SK-N-SH (cell line): ENCODE measurements at regions not wholly inside any gene's neighbourhood (a gene's known extent, or its start where the extent isn't known, plus 50 kb on each side); places are given as distances from the start of the nearest gene placed in this dataset.

Experiments
- CTCF ChIA-PET: fragments of 300-600, 350-600 bp; formaldehyde crosslinking; extraction: SDS; loops from one replicate; lab custom pipeline; 2021; lab: Yijun Ruan, JAX
- POLR2A ChIA-PET: fragments of 350-600 bp; sonication (Branson Sonifier 250); formaldehyde crosslinking; extraction: SDS; loops from one replicate; lab custom pipeline; 2020; ENCODE audit warnings: antibody characterized with exemption, inconsistent platforms; lab: Yijun Ruan, JAX
- DNase-seq: peaks from one replicate; pipeline ENCODE4 v3.0.0; 2012
- H2AFZ ChIP-seq: fragments of 200-600 bp; sonication (generic); 2 replicates; pipeline ENCODE4 v1.8.1; 2016; ENCODE audit warnings: antibody characterized with exemption, mild to moderate bottlenecking, low read depth
- H3F3A ChIP-seq: fragments of 200-600 bp; sonication (generic); replicated peaks from 2 replicates; pipeline ENCODE3; 2016; ENCODE audit warnings: antibody characterized with exemption, mild to moderate bottlenecking; ENCODE audit not compliant: insufficient read depth
- H3K27ac ChIP-seq, 2 experiments: fragments of 200-500 bp in 1 of 2; fragments of 200-600 bp in 1 of 2; sonication (Bioruptor generic) in 1 of 2; sonication (generic), shearing (Covaris generic) in 1 of 2; 2 replicates each; pipeline versions ENCODE4 v1.5.1 to v1.6.1; 2014 to 2016; ENCODE audit warnings: low read depth in 2 of 2, inconsistent platforms in 1 of 2, low read length in 1 of 2, mild to moderate bottlenecking in 1 of 2, mixed read lengths in 1 of 2
- H3K27me3 ChIP-seq: fragments of 200-600 bp; sonication (generic), shearing (Covaris generic); 2 replicates; pipeline ENCODE4 v1.6.1; 2016; ENCODE audit warnings: mixed run types; ENCODE audit not compliant: insufficient read depth
- H3K36me3 ChIP-seq, 2 experiments: fragments of 200-500 bp in 1 of 2; fragments of 200-600 bp in 1 of 2; sonication (Bioruptor generic) in 1 of 2; sonication (generic) in 1 of 2; replicated peaks in 1 of 2; 2 replicates each; pipeline versions ENCODE3 to v1.5.1; 2014 to 2016; ENCODE audit warnings: low read length in 1 of 2, mild to moderate bottlenecking in 1 of 2; ENCODE audit not compliant: insufficient read depth in 2 of 2, control insufficient read depth in 1 of 2
- H3K4me1 ChIP-seq, 2 experiments: fragments of 200-500 bp in 1 of 2; fragments of 200-600 bp in 1 of 2; sonication (Bioruptor generic) in 1 of 2; sonication (generic), shearing (Covaris generic) in 1 of 2; 2 replicates each; pipeline versions ENCODE4 v1.5.1 to v1.6.1; 2014 to 2016; ENCODE audit warnings: low read depth in 1 of 2, low read length in 1 of 2, mixed run types in 1 of 2; ENCODE audit not compliant: insufficient read depth in 2 of 2, control insufficient read depth in 1 of 2
- H3K4me2 ChIP-seq: fragments of 200-600 bp; sonication (generic), shearing (Covaris generic); 2 replicates; pipeline ENCODE4 v1.6.1; 2017; ENCODE audit warnings: mixed run types
- H3K4me3 ChIP-seq, 2 experiments: fragments of 200-500 bp in 1 of 2; fragments of 200-600 bp in 1 of 2; sonication (Bioruptor generic) in 1 of 2; sonication (generic), shearing (Covaris generic) in 1 of 2; 2 replicates each; pipeline versions ENCODE4 v1.5.1 to v1.8.1; 2014 to 2016; ENCODE audit warnings: low read depth in 2 of 2, inconsistent platforms in 1 of 2, low read length in 1 of 2, mild to moderate bottlenecking in 1 of 2, mixed read lengths in 1 of 2, moderate library complexity in 1 of 2
- H3K79me2 ChIP-seq: fragments of 200-600 bp; sonication (generic); 2 replicates; pipeline ENCODE4 v1.8.1; 2017; ENCODE audit warnings: mild to moderate bottlenecking; ENCODE audit not compliant: insufficient read depth
- H3K9ac ChIP-seq: fragments of 200-600 bp; sonication (generic); 2 replicates; pipeline ENCODE4 v1.6.1; 2017; ENCODE audit warnings: mixed run types
- H3K9me2 ChIP-seq: fragments of 200-600 bp; sonication (generic); 2 replicates; pipeline ENCODE4 v1.6.1; 2017; ENCODE audit warnings: mixed run types
- H3K9me3 ChIP-seq: fragments of 200-600 bp; sonication (generic); 2 replicates; pipeline ENCODE4 v1.6.1; 2017; ENCODE audit warnings: mixed run types, mild to moderate bottlenecking, moderate library complexity
- H4K20me1 ChIP-seq: fragments of 200-600 bp; sonication (generic); 2 replicates; pipeline ENCODE4 v1.6.1; 2017; ENCODE audit warnings: mild to moderate bottlenecking, mixed run types; ENCODE audit not compliant: insufficient read depth
- EP300 ChIP-seq, 2 experiments: IDR thresholded peaks; 2 replicates each; pipeline versions ENCODE4 v1.4.0 to v1.6.1; 2012; ENCODE audit warnings: borderline replicate concordance in 1 of 2, low read depth in 1 of 2, low read length in 1 of 2
- EZH2phosphoT487 ChIP-seq: fragments of 200-600 bp; sonication (generic); IDR thresholded peaks from 2 replicates; pipeline ENCODE4 v1.6.1; 2017; ENCODE audit warnings: low read depth, mixed run types, mild to moderate bottlenecking, antibody characterized with exemption, moderate library complexity, borderline replicate concordance
- FOXJ3 ChIP-seq: sonication (generic); formaldehyde crosslinking; IDR thresholded peaks from 2 replicates; pipeline ENCODE4 v1.5.1; 2020; ENCODE audit warnings: mild to moderate bottlenecking, missing genetic modification reagents
- GATA2 ChIP-seq: sonication (generic); formaldehyde crosslinking; IDR thresholded peaks from 2 replicates; pipeline ENCODE4 v1.5.0; 2020; ENCODE audit warnings: mild to moderate bottlenecking, missing genetic modification reagents
- POLR2AphosphoS5 ChIP-seq: IDR thresholded peaks from 2 replicates; pipeline ENCODE4 v1.6.1; 2012; ENCODE audit warnings: low read depth, low read length
- RCOR1 ChIP-seq: fragments of 150-350 bp; IDR thresholded peaks from 2 replicates; pipeline ENCODE4 v1.6.1; 2017; ENCODE audit warnings: antibody characterized with exemption, low read length
- RFX5 ChIP-seq: IDR thresholded peaks from 2 replicates; pipeline ENCODE4 v1.6.1; 2012; ENCODE audit warnings: mild to moderate bottlenecking, improper control_type of control experiment, low read length
- SIN3A ChIP-seq: IDR thresholded peaks from 2 replicates; pipeline ENCODE4 v1.6.1; 2012; ENCODE audit warnings: low read depth, mild to moderate bottlenecking, low read length, moderate library complexity, borderline replicate concordance
- TAF1 ChIP-seq: IDR thresholded peaks from 2 replicates; pipeline ENCODE4 v1.6.1; 2012; ENCODE audit warnings: low read depth, mild to moderate bottlenecking, low read length, moderate library complexity, borderline replicate concordance
- TCF12 ChIP-seq: IDR thresholded peaks from 2 replicates; pipeline ENCODE4 v1.4.0; 2012
- YY1 ChIP-seq: IDR thresholded peaks from 2 replicates; pipeline ENCODE4 v1.4.0; 2012; ENCODE audit warnings: low read depth, mild to moderate bottlenecking
- ZBTB33 ChIP-seq: IDR thresholded peaks from 2 replicates; pipeline ENCODE4 v1.4.0; 2012; ENCODE audit warnings: low read depth, borderline replicate concordance
- WGBS: methylation state at CpG from one replicate; pipeline ENCODE4 v1.1.6; 2017; ENCODE audit warnings: low lambda C conversion rate; 5-methylcytosine and 5-hydroxymethylcytosine counted together
- TF ChIP-seq, protein P1 (sequence below): IDR thresholded peaks from 2 replicates; pipeline ENCODE4 v1.4.0; 2012; ENCODE audit warnings: low read depth, borderline replicate concordance

DNA sequence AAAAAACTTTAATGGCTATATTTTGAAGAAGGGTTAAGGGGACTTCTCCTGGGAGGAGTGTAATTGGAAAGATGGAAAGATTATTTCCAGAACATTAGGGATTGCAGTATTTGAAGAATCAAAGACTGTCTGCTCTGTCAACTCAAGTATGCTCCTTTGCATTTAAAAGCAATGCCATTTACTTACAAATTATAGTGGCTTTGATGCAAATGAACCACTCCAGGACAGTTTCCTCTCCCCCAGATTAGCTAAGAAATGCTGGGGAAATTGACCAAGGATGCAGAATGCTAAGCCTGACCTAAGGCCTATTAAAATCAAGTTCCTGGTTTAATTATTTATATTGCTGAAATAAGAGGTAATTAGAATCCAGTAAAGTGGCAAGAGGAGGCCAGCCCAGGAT is 110.5 kb upstream of the CAMK1G start:
- no peak overlapping the region for H2AFZ ChIP-seq
- no peaks in the 10 kb centered on the region for H3K27me3 ChIP-seq
- CTCF ChIA-PET = no interaction called here
- H3K9me2 ChIP-seq = no peaks in the 10 kb centered on the region
- TF ChIP-seq EZH2phosphoT487 = no peak
- TF ChIP-seq RFX5 = no peak
- no peak for TF ChIP-seq FOXJ3
- TF ChIP-seq ZBTB33 = no peak
- no peak for TF ChIP-seq RCOR1
- TF ChIP-seq EP300 (IDR thresholded peaks at IDR 0.05; ENCODE audit: borderline replicate concordance in 1 of 2, low read depth in 1 of 2, low read length in 1 of 2) = no peak
- no peak for TF ChIP-seq TCF12
- no peak for TF ChIP-seq YY1
- no peaks in the 10 kb centered on the region for H3K9me3 ChIP-seq
- no peak for DNase-seq
- no peaks in the 10 kb centered on the region for H3K36me3 ChIP-seq
- POLR2A ChIA-PET = no interaction called here
- no peaks in the 10 kb centered on the region for H4K20me1 ChIP-seq
- no peaks in the 10 kb centered on the region for H3K79me2 ChIP-seq
- H3F3A ChIP-seq = no peaks in the 10 kb centered on the region
- no peak overlapping the region for H3K4me3 ChIP-seq
- H3K4me1 ChIP-seq = no peaks in the 10 kb centered on the region
- H3K27ac ChIP-seq = no peak overlapping the region
- no peak overlapping the region for H3K9ac ChIP-seq
- no peak overlapping the region for H3K4me2 ChIP-seq

DNA sequence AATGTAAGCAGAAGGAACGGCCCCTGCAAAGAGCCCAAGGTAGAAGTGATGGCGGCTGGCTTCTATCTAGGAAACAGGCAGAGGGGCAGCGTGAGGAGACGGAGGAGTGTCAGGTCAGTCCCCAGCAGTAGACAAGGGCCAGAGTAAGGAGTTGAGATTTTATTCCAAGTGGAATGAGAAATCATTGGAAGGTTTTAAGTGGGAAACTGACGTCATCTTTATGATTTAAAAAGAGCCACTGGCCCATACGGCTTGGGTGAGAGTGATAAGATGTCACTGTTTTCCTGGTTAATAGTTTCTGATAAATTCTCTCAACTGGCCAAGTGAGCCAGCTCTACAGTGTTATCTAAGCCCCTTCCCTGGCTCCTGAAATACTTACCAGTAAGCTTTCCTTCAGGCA is 103.2 kb upstream of the CAMK1G start:
- peaks cover 3% of the 10 kb centered on the region for H3F3A ChIP-seq
- CTCF ChIA-PET = no interaction called here
- peaks cover 0 to 13% of the 10 kb centered on the region in 2 experiments; a peak in 3 of 4 replicates for H3K4me1 ChIP-seq
- no peak overlapping the region for H3K9ac ChIP-seq
- H3K4me3 ChIP-seq = no peak overlapping the region
- H4K20me1 ChIP-seq = no peaks in the 10 kb centered on the region
- no peaks in the 10 kb centered on the region for H3K9me3 ChIP-seq
- no peak overlapping the region for H3K4me2 ChIP-seq
- POLR2A ChIA-PET = no interaction called here
- no peaks in the 10 kb centered on the region for H3K27me3 ChIP-seq
- no peak overlapping the region for H2AFZ ChIP-seq
- no peaks in the 10 kb centered on the region for H3K9me2 ChIP-seq
- H3K27ac ChIP-seq = no peak overlapping the region
- no peaks in the 10 kb centered on the region for H3K36me3 ChIP-seq
- no peaks in the 10 kb centered on the region for H3K79me2 ChIP-seq
- 82% methylated on average over 6 of the region's 6 CpGs for WGBS
- no peak for DNase-seq
- TF ChIP-seq POLR2AphosphoS5 = no peak
- TF ChIP-seq RFX5 = no peak
- no peak for TF ChIP-seq TAF1
- TF ChIP-seq, protein P1, sequence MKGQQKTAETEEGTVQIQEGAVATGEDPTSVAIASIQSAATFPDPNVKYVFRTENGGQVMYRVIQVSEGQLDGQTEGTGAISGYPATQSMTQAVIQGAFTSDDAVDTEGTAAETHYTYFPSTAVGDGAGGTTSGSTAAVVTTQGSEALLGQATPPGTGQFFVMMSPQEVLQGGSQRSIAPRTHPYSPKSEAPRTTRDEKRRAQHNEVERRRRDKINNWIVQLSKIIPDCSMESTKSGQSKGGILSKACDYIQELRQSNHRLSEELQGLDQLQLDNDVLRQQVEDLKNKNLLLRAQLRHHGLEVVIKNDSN = no peak
- no peak for TF ChIP-seq SIN3A
- TF ChIP-seq EP300 (IDR thresholded peaks at IDR 0.05; ENCODE audit: borderline replicate concordance in 1 of 2, low read depth in 1 of 2, low read length in 1 of 2) = no peak
- TF ChIP-seq GATA2 = no peak
- TF ChIP-seq, all 33 proteins: peak for 0
